ENCODE measurements at regions not wholly inside any gene's neighbourhood (a gene's known extent, or its start where the extent isn't known, plus 50 kb on each side); places are given as distances from the start of the nearest gene placed in this dataset.
A peak's percentile ranks its signal among the peaks of the same experiment; 100 is the strongest.

- no peak overlapping the region for H2BK120ac ChIP-seq (ENCODE audit: low read depth, low read length)
- H4K91ac ChIP-seq (ENCODE audit: low read depth, low read length, poor library complexity): no peak overlapping the region
- peak overlapping the region; percentile 2 for H3K23ac ChIP-seq (ENCODE audit: low read depth, low read length, poor library complexity)
- no peak overlapping the region for H2BK12ac ChIP-seq (ENCODE audit: low read length)
- H3K18ac ChIP-seq (ENCODE audit: low read length): peak overlapping the region; percentile 65
- H3K27me3 ChIP-seq (ENCODE audit: control insufficient read depth in 3 of 3, insufficient read depth in 3 of 3, low read depth in 1 of 3, low read length in 3 of 3): no peaks in the 10 kb centered on the region
- H3K4me3 ChIP-seq (ENCODE audit: low read length in 2 of 2): no peak overlapping the region
- peaks cover 0 to 9% of the 10 kb centered on the region in 2 donors for H3K4me1 ChIP-seq (ENCODE audit: control insufficient read depth in 2 of 2, insufficient read depth in 1 of 2, low read depth in 1 of 2, low read length in 2 of 2)
- no peak overlapping the region for H3K14ac ChIP-seq (ENCODE audit: low read length)
- H2AFZ ChIP-seq (ENCODE audit: low read length): no peak overlapping the region
- H3K9ac ChIP-seq (ENCODE audit: low read depth, low read length, poor library complexity): no peak overlapping the region
- no peaks in the 10 kb centered on the region for H3K79me1 ChIP-seq (ENCODE audit: low read depth, low read length)
- H3K4me2 ChIP-seq (ENCODE audit: insufficient read depth, low read length, poor library complexity, severe bottlenecking): no peak overlapping the region
- WGBS, 2 donors (ENCODE audit: extremely low coverage in 2 of 2, insufficient read length in 2 of 2, insufficient replicate concordance in 1 of 2): no CpG with 5 or more reads among the region's 6 CpGs
- peak overlapping the region; percentile 73 for H2AK5ac ChIP-seq (ENCODE audit: low read depth, low read length)
- H2BK15ac ChIP-seq (ENCODE audit: low read length): peak overlapping the region; percentile 82
- H3K27ac ChIP-seq (replicated peaks; ENCODE audit: low read length): no peak overlapping the region
- no peak for DNase-seq (ENCODE audit: low spot score)
- H4K8ac ChIP-seq (ENCODE audit: low read depth, low read length): no peak overlapping the region
- peaks cover 0 to 5% of the 10 kb centered on the region in 2 donors for H3K9me3 ChIP-seq (replicated peaks in 1 of 2; ENCODE audit: control insufficient read depth in 2 of 2, insufficient read depth in 1 of 2, low read depth in 1 of 2, low read length in 2 of 2)
- H3K4ac ChIP-seq (ENCODE audit: low read length): no peak overlapping the region
- peak overlapping the region; percentile 70 for H2BK5ac ChIP-seq (ENCODE audit: low read length)
- no peaks in the 10 kb centered on the region for H3K36me3 ChIP-seq (replicated peaks in 1 of 2; ENCODE audit: control insufficient read depth in 2 of 2, insufficient read depth in 2 of 2, low read length in 2 of 2)
Observed at GRCh38 chr6:170032197-170032596, 258.7 kb downstream of the DLL1 start.

- no peak overlapping the region for H3K18ac ChIP-seq (ENCODE audit: low read length)
- no peak overlapping the region for H4K8ac ChIP-seq (ENCODE audit: low read depth, low read length)
- peaks cover 0 to 9% of the 10 kb centered on the region in 2 donors for H3K4me1 ChIP-seq (ENCODE audit: control insufficient read depth in 2 of 2, insufficient read depth in 1 of 2, low read depth in 1 of 2, low read length in 2 of 2)
- peak overlapping the region; percentile 47 for H3K14ac ChIP-seq (ENCODE audit: low read length)
- no peak overlapping the region for H4K91ac ChIP-seq (ENCODE audit: low read depth, low read length, poor library complexity)
- H3K27ac ChIP-seq (replicated peaks; ENCODE audit: low read length): no peak overlapping the region
- no peaks in the 10 kb centered on the region for H3K79me1 ChIP-seq (ENCODE audit: low read depth, low read length)
- no peak overlapping the region for H3K9ac ChIP-seq (ENCODE audit: low read depth, low read length, poor library complexity)
- H3K4me3 ChIP-seq (ENCODE audit: low read length in 2 of 2): no peak overlapping the region
- H2BK12ac ChIP-seq (ENCODE audit: low read length): no peak overlapping the region
- no peak overlapping the region for H3K4ac ChIP-seq (ENCODE audit: low read length)
- H3K27me3 ChIP-seq (ENCODE audit: control insufficient read depth in 3 of 3, insufficient read depth in 3 of 3, low read depth in 1 of 3, low read length in 3 of 3): no peaks in the 10 kb centered on the region
- H2BK15ac ChIP-seq (ENCODE audit: low read length): peak overlapping the region; percentile 82
- no CpG with 5 or more reads among the region's 11 CpGs for WGBS, 2 donors (ENCODE audit: extremely low coverage in 2 of 2, insufficient read length in 2 of 2, insufficient replicate concordance in 1 of 2)
- no peak overlapping the region for H2BK120ac ChIP-seq (ENCODE audit: low read depth, low read length)
- no peak overlapping the region for H2AK5ac ChIP-seq (ENCODE audit: low read depth, low read length)
- H3K36me3 ChIP-seq (replicated peaks in 1 of 2; ENCODE audit: control insufficient read depth in 2 of 2, insufficient read depth in 2 of 2, low read length in 2 of 2): no peaks in the 10 kb centered on the region
- H2BK5ac ChIP-seq (ENCODE audit: low read length): peak overlapping the region; percentile 70
- peaks cover 0 to 5% of the 10 kb centered on the region in 2 donors for H3K9me3 ChIP-seq (replicated peaks in 1 of 2; ENCODE audit: control insufficient read depth in 2 of 2, insufficient read depth in 1 of 2, low read depth in 1 of 2, low read length in 2 of 2)
- H3K4me2 ChIP-seq (ENCODE audit: insufficient read depth, low read length, poor library complexity, severe bottlenecking): no peak overlapping the region
- no peak for DNase-seq (ENCODE audit: low spot score)
- H3K23ac ChIP-seq (ENCODE audit: low read depth, low read length, poor library complexity): peak overlapping the region; percentile 46
- no peak overlapping the region for H2AFZ ChIP-seq (ENCODE audit: low read length)
Observed at GRCh38 chr6:170031684-170032121, 259.2 kb downstream of the DLL1 start.

GRCh38 chr6:170030821-170031471 is 259.9 kb downstream of the DLL1 start:
- H2BK12ac ChIP-seq (ENCODE audit: low read length): no peak overlapping the region
- peaks cover 0 to 5% of the 10 kb centered on the region in 2 donors for H3K9me3 ChIP-seq (replicated peaks in 1 of 2; ENCODE audit: control insufficient read depth in 2 of 2, insufficient read depth in 1 of 2, low read depth in 1 of 2, low read length in 2 of 2)
- peak overlapping the region; percentile 72 for H2BK15ac ChIP-seq (ENCODE audit: low read length)
- peak overlapping the region; percentile 89 for H2BK5ac ChIP-seq (ENCODE audit: low read length)
- peak overlapping the region; percentile 61 for H2AK5ac ChIP-seq (ENCODE audit: low read depth, low read length)
- no peak for DNase-seq (ENCODE audit: low spot score)
- H4K8ac ChIP-seq (ENCODE audit: low read depth, low read length): no peak overlapping the region
- H3K9ac ChIP-seq (ENCODE audit: low read depth, low read length, poor library complexity): no peak overlapping the region
- no peak overlapping the region for H3K4ac ChIP-seq (ENCODE audit: low read length)
- H3K36me3 ChIP-seq (replicated peaks in 1 of 2; ENCODE audit: control insufficient read depth in 2 of 2, insufficient read depth in 2 of 2, low read length in 2 of 2): no peaks in the 10 kb centered on the region
- peak overlapping the region; percentile 4 for H4K91ac ChIP-seq (ENCODE audit: low read depth, low read length, poor library complexity)
- H3K4me1 ChIP-seq (ENCODE audit: control insufficient read depth in 2 of 2, insufficient read depth in 1 of 2, low read depth in 1 of 2, low read length in 2 of 2): peaks cover 0 to 10% of the 10 kb centered on the region in 2 donors
- no peak overlapping the region for H3K14ac ChIP-seq (ENCODE audit: low read length)
- no peak overlapping the region for H2AFZ ChIP-seq (ENCODE audit: low read length)
- peak overlapping the region; percentile 91 for H3K18ac ChIP-seq (ENCODE audit: low read length)
- H3K79me1 ChIP-seq (ENCODE audit: low read depth, low read length): no peaks in the 10 kb centered on the region
- H3K4me3 ChIP-seq (ENCODE audit: low read length in 2 of 2): no peak overlapping the region
- peak overlapping the region; percentile 78 for H2BK120ac ChIP-seq (ENCODE audit: low read depth, low read length)
- no CpG with 5 or more reads among the region's 16 CpGs for WGBS, 2 donors (ENCODE audit: extremely low coverage in 2 of 2, insufficient read length in 2 of 2, insufficient replicate concordance in 1 of 2)
- H3K23ac ChIP-seq (ENCODE audit: low read depth, low read length, poor library complexity): no peak overlapping the region
- no peaks in the 10 kb centered on the region for H3K27me3 ChIP-seq (ENCODE audit: control insufficient read depth in 3 of 3, insufficient read depth in 3 of 3, low read depth in 1 of 3, low read length in 3 of 3)
- no peak overlapping the region for H3K4me2 ChIP-seq (ENCODE audit: insufficient read depth, low read length, poor library complexity, severe bottlenecking)
- no peak overlapping the region for H3K27ac ChIP-seq (replicated peaks; ENCODE audit: low read length)

- peak overlapping the region; percentile 79 for H2BK15ac ChIP-seq (ENCODE audit: low read length)
- H3K36me3 ChIP-seq (replicated peaks in 1 of 2; ENCODE audit: control insufficient read depth in 2 of 2, insufficient read depth in 2 of 2, low read length in 2 of 2): no peaks in the 10 kb centered on the region
- no peak overlapping the region for H3K4ac ChIP-seq (ENCODE audit: low read length)
- WGBS, 2 donors (ENCODE audit: extremely low coverage in 2 of 2, insufficient read length in 2 of 2, insufficient replicate concordance in 1 of 2): no CpG with 5 or more reads among the region's 12 CpGs
- H3K18ac ChIP-seq (ENCODE audit: low read length): peak overlapping the region; percentile 79
- H3K23ac ChIP-seq (ENCODE audit: low read depth, low read length, poor library complexity): peak overlapping the region; percentile 2
- no peaks in the 10 kb centered on the region for H3K27me3 ChIP-seq (ENCODE audit: control insufficient read depth in 3 of 3, insufficient read depth in 3 of 3, low read depth in 1 of 3, low read length in 3 of 3)
- peaks cover 0 to 5% of the 10 kb centered on the region in 2 donors for H3K9me3 ChIP-seq (replicated peaks in 1 of 2; ENCODE audit: control insufficient read depth in 2 of 2, insufficient read depth in 1 of 2, low read depth in 1 of 2, low read length in 2 of 2)
- peak overlapping the region; percentile 47 for H2BK5ac ChIP-seq (ENCODE audit: low read length)
- DNase-seq (ENCODE audit: low spot score): no peak
- no peak overlapping the region for H3K27ac ChIP-seq (replicated peaks; ENCODE audit: low read length)
- H4K8ac ChIP-seq (ENCODE audit: low read depth, low read length): no peak overlapping the region
- H2AFZ ChIP-seq (ENCODE audit: low read length): no peak overlapping the region
- peak overlapping the region; percentile 53 for H2AK5ac ChIP-seq (ENCODE audit: low read depth, low read length)
- H3K4me1 ChIP-seq (ENCODE audit: control insufficient read depth in 2 of 2, insufficient read depth in 1 of 2, low read depth in 1 of 2, low read length in 2 of 2): peaks cover 0 to 8% of the 10 kb centered on the region in 2 donors
- no peak overlapping the region for H3K4me2 ChIP-seq (ENCODE audit: insufficient read depth, low read length, poor library complexity, severe bottlenecking)
- no peak overlapping the region for H3K9ac ChIP-seq (ENCODE audit: low read depth, low read length, poor library complexity)
- no peaks in the 10 kb centered on the region for H3K79me1 ChIP-seq (ENCODE audit: low read depth, low read length)
- peak overlapping the region; percentile 4 for H4K91ac ChIP-seq (ENCODE audit: low read depth, low read length, poor library complexity)
- peak overlapping the region; percentile 89 for H2BK12ac ChIP-seq (ENCODE audit: low read length)
- no peak overlapping the region for H3K4me3 ChIP-seq (ENCODE audit: low read length in 2 of 2)
- H2BK120ac ChIP-seq (ENCODE audit: low read depth, low read length): no peak overlapping the region
- H3K14ac ChIP-seq (ENCODE audit: low read length): peak overlapping the region; percentile 3
Observed at GRCh38 chr6:170030284-170030815, 260.5 kb downstream of the DLL1 start.
